Astrocyte (in vitro differentiated cells and primary cell): ENCODE measurements at regions not wholly inside any gene's neighbourhood (a gene's known extent, or its start where the extent isn't known, plus 50 kb on each side); places are given as distances from the start of the nearest gene placed in this dataset.
A peak's percentile ranks its signal among the peaks of the same experiment; 100 is the strongest.
"Not testable (repeated sequence)": the region's sequence is repeated elsewhere in the genome, so short reads cannot be mapped to it uniquely, and the experiment has no call there.

ENCODE experiments used
- DNase-seq: peaks from one replicate; pipeline ENCODE4 v3.0.0-alpha.2; 2010; ENCODE audit warnings: low read depth
- FAIRE-seq: peaks from 2 replicates; lab custom pipeline; 2011; peaks lifted over from hg19 to GRCh38; lab: Jason Lieb, UNC
- H2AFZ ChIP-seq: 2 replicates; pipeline ENCODE4 v1.6.0; 2012; ENCODE audit warnings: low read depth, low read length, inconsistent platforms
- H3K27ac ChIP-seq: 2 replicates; pipeline ENCODE4 v1.5.1; 2011; ENCODE audit warnings: low read depth, low read length, inconsistent platforms
- H3K27me3 ChIP-seq: 2 replicates; pipeline ENCODE4 v1.6.0; 2011; ENCODE audit warnings: low read length, inconsistent platforms; ENCODE audit not compliant: insufficient read depth
- H3K36me3 ChIP-seq: 2 replicates; pipeline ENCODE4 v1.5.1; 2011; ENCODE audit warnings: low read length, inconsistent platforms; ENCODE audit not compliant: insufficient read depth
- H3K4me1 ChIP-seq: 2 replicates; pipeline ENCODE4 v1.5.1; 2011; ENCODE audit warnings: low read length, inconsistent platforms; ENCODE audit not compliant: insufficient read depth
- H3K4me2 ChIP-seq: 2 replicates; pipeline ENCODE4 v1.6.0; 2012; ENCODE audit warnings: low read length, inconsistent platforms
- H3K4me3 ChIP-seq: 2 replicates; pipeline ENCODE4 v1.5.1; 2011; ENCODE audit warnings: low read depth, mild to moderate bottlenecking, low read length, inconsistent platforms; ENCODE audit not compliant: insufficient read depth
- H3K79me2 ChIP-seq: 2 replicates; pipeline ENCODE4 v1.6.0; 2012; ENCODE audit warnings: mild to moderate bottlenecking, low read length, inconsistent platforms; ENCODE audit not compliant: insufficient read depth
- H3K9ac ChIP-seq: 2 replicates; pipeline ENCODE4 v1.6.0; 2012; ENCODE audit warnings: mild to moderate bottlenecking, low read length, inconsistent platforms
- H3K9me3 ChIP-seq: 2 replicates; pipeline ENCODE4 v1.5.1; 2012; ENCODE audit warnings: low read depth, mild to moderate bottlenecking, low read length, inconsistent platforms; ENCODE audit not compliant: insufficient read depth
- H4K20me1 ChIP-seq: 2 replicates; pipeline ENCODE4 v1.6.0; 2012; ENCODE audit warnings: low read length, inconsistent platforms; ENCODE audit not compliant: insufficient read depth
- H3K27ac Mint-ChIP-seq: one replicate; pipeline ENCODE4 v1.8.0; 2021; ENCODE audit warnings: mild to moderate bottlenecking, mixed read lengths; ENCODE audit not compliant: unreplicated experiment
- H3K27me3 Mint-ChIP-seq: one replicate; pipeline ENCODE4 v1.8.0; 2021; ENCODE audit warnings: low read depth, mixed read lengths; ENCODE audit not compliant: unreplicated experiment
- H3K36me3 Mint-ChIP-seq: one replicate; pipeline ENCODE4 v1.8.0; 2021; ENCODE audit warnings: low read depth, mixed read lengths; ENCODE audit not compliant: unreplicated experiment
- H3K4me1 Mint-ChIP-seq: one replicate; pipeline ENCODE4 v1.8.0; 2021; ENCODE audit warnings: low read depth, mixed read lengths; ENCODE audit not compliant: unreplicated experiment
- H3K4me3 Mint-ChIP-seq: one replicate; pipeline ENCODE4 v1.8.0; 2021; ENCODE audit warnings: mild to moderate bottlenecking, moderate library complexity, mixed read lengths; ENCODE audit not compliant: unreplicated experiment
- H3K9me3 Mint-ChIP-seq: one replicate; pipeline ENCODE4 v1.8.0; 2021; ENCODE audit warnings: mild to moderate bottlenecking, mixed read lengths; ENCODE audit not compliant: unreplicated experiment
- TF ChIP-seq, protein P1 (sequence below): IDR thresholded peaks from 2 replicates; pipeline ENCODE4 v1.5.1; 2011; ENCODE audit warnings: low read depth, mild to moderate bottlenecking, inconsistent platforms, low read length, moderate library complexity; ENCODE audit not compliant: insufficient read depth

- H3K9ac ChIP-seq, H2AFZ ChIP-seq, FAIRE-seq, H3K79me2 ChIP-seq, H3K36me3 Mint-ChIP-seq, H3K27me3 Mint-ChIP-seq, H3K4me3 ChIP-seq, H3K9me3 ChIP-seq, DNase-seq, H3K9me3 Mint-ChIP-seq, H4K20me1 ChIP-seq, H3K4me1 Mint-ChIP-seq, H3K36me3 ChIP-seq, H3K4me1 ChIP-seq, H3K27me3 ChIP-seq, H3K27ac Mint-ChIP-seq, H3K27ac ChIP-seq: not testable (repeated sequence)
- H3K4me3 Mint-ChIP-seq, result peak overlapping the region; percentile 80
- peak overlapping the region; percentile 26 for H3K4me2 ChIP-seq
Observed at GRCh38 chr7:150049012-150049655, 175.4 kb downstream of the ATP6V0E2 start.

DNA sequence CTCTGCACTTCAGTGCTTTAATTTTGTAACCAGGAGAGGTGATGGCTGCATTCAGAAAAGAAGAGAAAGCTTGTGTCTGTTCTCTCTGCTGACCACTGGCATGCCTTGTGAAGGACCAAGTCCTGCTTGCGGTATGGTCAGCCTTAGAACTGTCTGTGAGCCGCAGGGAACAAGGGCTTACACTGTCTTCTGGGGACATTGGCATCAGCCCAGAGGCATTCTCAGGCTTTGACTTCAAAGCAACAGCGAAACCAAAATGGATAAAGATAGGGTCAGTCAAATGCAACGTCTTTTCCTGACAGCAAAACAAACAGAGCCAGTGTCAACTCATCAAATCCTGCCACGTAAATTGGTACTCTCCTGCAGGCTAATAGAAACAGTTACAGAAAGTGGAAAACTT lies 179.6 kb downstream of the ATP6V0E2 start:
- not testable (repeated sequence) for H3K36me3 Mint-ChIP-seq, H3K27ac ChIP-seq, H3K4me3 Mint-ChIP-seq, H3K9me3 Mint-ChIP-seq, H3K9ac ChIP-seq, FAIRE-seq, H3K9me3 ChIP-seq, H4K20me1 ChIP-seq, H3K27me3 Mint-ChIP-seq, H3K4me3 ChIP-seq, H3K4me2 ChIP-seq, H3K79me2 ChIP-seq, H3K27me3 ChIP-seq, H2AFZ ChIP-seq, H3K27ac Mint-ChIP-seq, DNase-seq, H3K4me1 ChIP-seq, H3K4me1 Mint-ChIP-seq, H3K36me3 ChIP-seq

DNA sequence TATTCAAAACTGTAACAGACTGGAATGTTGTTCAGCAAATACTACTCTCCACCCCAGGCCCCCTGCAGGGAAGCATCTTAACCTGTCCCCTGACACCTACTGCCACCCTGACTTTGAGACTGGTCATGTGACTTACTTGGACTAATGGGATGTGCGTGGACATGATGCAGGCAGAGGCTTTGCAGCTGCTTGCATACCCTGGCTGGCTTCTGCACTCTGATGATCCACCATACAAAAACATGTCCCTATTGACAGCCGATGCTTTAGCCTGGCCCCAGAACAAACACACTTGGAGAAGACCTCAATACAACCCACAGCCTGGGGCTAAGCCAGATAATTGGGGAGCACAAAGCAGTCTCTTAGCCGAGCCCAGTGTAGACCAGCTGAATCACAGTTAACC lies 180.5 kb downstream of the ATP6V0E2 start:
- not testable (repeated sequence) for DNase-seq, H3K27me3 Mint-ChIP-seq, H3K27ac Mint-ChIP-seq

DNA sequence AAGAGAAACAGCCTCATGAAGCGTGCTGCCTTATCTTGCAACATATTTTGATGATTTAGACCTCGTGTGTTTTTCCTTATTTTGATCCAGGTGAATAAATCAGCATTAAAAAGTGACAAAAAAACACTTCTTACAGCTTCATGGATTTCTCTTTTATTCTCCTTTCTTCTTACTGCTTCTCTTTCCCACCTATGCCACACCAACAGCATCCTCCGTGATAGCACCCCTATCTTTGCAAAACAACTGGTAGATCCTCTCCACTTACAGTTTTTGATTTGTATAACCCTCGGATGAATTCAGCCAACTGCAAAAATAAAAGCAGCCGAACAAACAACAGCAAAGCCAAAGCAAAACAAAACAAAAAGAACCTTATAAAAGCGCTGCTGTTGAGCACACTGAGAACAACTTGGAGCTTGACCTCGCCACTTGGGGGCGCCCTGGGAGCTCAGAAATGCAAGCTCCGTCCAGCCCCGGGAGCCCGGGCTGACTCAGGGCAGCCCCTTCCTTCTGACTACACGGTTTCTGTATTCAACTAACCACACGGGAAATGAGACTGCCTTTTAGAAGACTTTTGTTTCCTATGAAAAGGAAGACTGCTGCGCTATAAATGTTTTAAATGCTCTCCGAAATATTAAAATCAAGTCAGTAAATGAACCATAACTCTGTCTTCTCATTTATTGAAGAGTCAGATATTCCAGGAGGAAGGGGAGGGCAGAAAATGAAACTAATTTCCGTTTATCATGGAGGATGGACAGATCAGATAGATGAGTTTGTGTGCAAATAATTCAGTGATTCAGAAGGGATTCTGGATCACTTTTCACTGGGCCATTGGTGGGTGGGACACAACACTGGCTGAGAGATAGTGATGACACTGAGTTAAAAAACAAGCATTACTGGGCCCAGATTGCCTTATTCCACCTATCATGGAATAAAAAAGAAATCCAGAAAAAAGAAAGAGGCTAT lies 186.8 kb downstream of the ATP6V0E2 start:
- not testable (repeated sequence) for H3K9ac ChIP-seq, H2AFZ ChIP-seq, FAIRE-seq, DNase-seq, H3K9me3 ChIP-seq, H3K4me2 ChIP-seq, H3K36me3 ChIP-seq, H3K27me3 ChIP-seq, H3K36me3 Mint-ChIP-seq, H3K27ac Mint-ChIP-seq, H3K4me3 Mint-ChIP-seq, H3K79me2 ChIP-seq, H3K27ac ChIP-seq, H3K4me3 ChIP-seq, H3K27me3 Mint-ChIP-seq, H3K4me1 ChIP-seq, H3K4me1 Mint-ChIP-seq, H3K9me3 Mint-ChIP-seq, H4K20me1 ChIP-seq
- TF ChIP-seq, protein P1, sequence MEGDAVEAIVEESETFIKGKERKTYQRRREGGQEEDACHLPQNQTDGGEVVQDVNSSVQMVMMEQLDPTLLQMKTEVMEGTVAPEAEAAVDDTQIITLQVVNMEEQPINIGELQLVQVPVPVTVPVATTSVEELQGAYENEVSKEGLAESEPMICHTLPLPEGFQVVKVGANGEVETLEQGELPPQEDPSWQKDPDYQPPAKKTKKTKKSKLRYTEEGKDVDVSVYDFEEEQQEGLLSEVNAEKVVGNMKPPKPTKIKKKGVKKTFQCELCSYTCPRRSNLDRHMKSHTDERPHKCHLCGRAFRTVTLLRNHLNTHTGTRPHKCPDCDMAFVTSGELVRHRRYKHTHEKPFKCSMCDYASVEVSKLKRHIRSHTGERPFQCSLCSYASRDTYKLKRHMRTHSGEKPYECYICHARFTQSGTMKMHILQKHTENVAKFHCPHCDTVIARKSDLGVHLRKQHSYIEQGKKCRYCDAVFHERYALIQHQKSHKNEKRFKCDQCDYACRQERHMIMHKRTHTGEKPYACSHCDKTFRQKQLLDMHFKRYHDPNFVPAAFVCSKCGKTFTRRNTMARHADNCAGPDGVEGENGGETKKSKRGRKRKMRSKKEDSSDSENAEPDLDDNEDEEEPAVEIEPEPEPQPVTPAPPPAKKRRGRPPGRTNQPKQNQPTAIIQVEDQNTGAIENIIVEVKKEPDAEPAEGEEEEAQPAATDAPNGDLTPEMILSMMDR, result peak; percentile 5

More for the DNA sequence above, 180.5 kb downstream of the ATP6V0E2 start:
- not testable (repeated sequence) for H3K4me1 ChIP-seq, FAIRE-seq, H3K27ac ChIP-seq, H3K79me2 ChIP-seq, H4K20me1 ChIP-seq, H3K9me3 Mint-ChIP-seq, H3K4me2 ChIP-seq, H3K27me3 ChIP-seq, H3K4me1 Mint-ChIP-seq, H2AFZ ChIP-seq, H3K4me3 Mint-ChIP-seq, H3K4me3 ChIP-seq, H3K9me3 ChIP-seq, H3K36me3 ChIP-seq, H3K36me3 Mint-ChIP-seq, H3K9ac ChIP-seq

DNA sequence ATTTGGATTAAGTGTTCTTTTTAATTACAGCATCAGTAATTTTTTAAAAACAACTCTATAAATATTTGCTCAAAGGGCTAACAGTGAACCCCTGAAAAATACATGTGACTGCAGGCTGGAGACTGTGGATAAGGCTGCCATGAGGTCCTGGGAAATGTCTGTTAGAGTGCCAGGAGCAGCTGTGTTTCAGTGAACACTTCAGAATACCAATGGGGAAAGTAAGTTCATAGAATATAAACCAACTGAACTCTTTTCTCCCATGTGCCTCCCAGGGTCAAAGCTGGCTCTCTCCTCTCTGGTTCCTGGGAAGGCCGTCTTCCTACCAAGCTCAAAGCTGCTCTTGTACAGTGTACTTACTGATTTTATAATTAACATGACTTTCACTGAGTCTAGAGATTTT lies 189.4 kb downstream of the ATP6V0E2 start:
- not testable (repeated sequence) for H3K4me3 Mint-ChIP-seq, FAIRE-seq, H3K27ac Mint-ChIP-seq, H3K4me3 ChIP-seq, H3K27ac ChIP-seq, DNase-seq, H3K9ac ChIP-seq, H3K9me3 ChIP-seq, H3K36me3 ChIP-seq, H3K4me1 ChIP-seq, H3K27me3 ChIP-seq, H3K27me3 Mint-ChIP-seq, H3K9me3 Mint-ChIP-seq, H3K79me2 ChIP-seq, H3K4me2 ChIP-seq, H3K4me1 Mint-ChIP-seq, H2AFZ ChIP-seq, H3K36me3 Mint-ChIP-seq, H4K20me1 ChIP-seq
